ENCODE measurements at regions not wholly inside any gene's neighbourhood (a gene's known extent, or its start where the extent isn't known, plus 50 kb on each side); places are given as distances from the start of the nearest gene placed in this dataset.
A peak's percentile ranks its signal among the peaks of the same experiment; 100 is the strongest.

- H3K4me1 ChIP-seq: peaks cover 0 to 8% of the 10 kb centered on the region in 2 donors
- TF ChIP-seq CTCF (IDR thresholded peaks at IDR 0.05) (no peak), POLR2A (IDR thresholded peaks at IDR 0.05) (no peak)
- WGBS, 2 donors: 95% methylated on average over 6 of the region's 6 CpGs
- H3K9me3 ChIP-seq: no peaks in the 10 kb centered on the region
- intact Hi-C loops (cut with DNase I): no loop called here
- no peak overlapping the region for H3K27ac ChIP-seq
- H3K4me3 ChIP-seq (replicated peaks in 1 of 3): no peak overlapping the region
- no peaks in the 10 kb centered on the region for H3K27me3 ChIP-seq
- no peak for DNase-seq
- no peaks in the 10 kb centered on the region for H3K36me3 ChIP-seq
Measured at GRCh38 chr6:167696296-167696695, 130.4 kb upstream of the AFDN start.

GRCh38 chr6:167697316-167697715 is 129.4 kb upstream of the AFDN start:
- H3K36me3 ChIP-seq: no peaks in the 10 kb centered on the region
- H3K27ac ChIP-seq: no peak overlapping the region
- no peaks in the 10 kb centered on the region for H3K27me3 ChIP-seq
- TF ChIP-seq POLR2A (IDR thresholded peaks at IDR 0.05) (no peak), CTCF (IDR thresholded peaks at IDR 0.05) (no peak)
- peaks cover 0 to 8% of the 10 kb centered on the region in 2 donors for H3K4me1 ChIP-seq
- intact Hi-C loops (cut with DNase I): no loop called here
- H3K4me3 ChIP-seq (replicated peaks in 1 of 3): no peak overlapping the region
- WGBS, 2 donors: 75 to 81% methylated on average over 11 of the region's 11 CpGs
- no peak for DNase-seq
- H3K9me3 ChIP-seq: no peaks in the 10 kb centered on the region

GRCh38 chr6:167698540-167698939 is 128.2 kb upstream of the AFDN start:
- intact Hi-C loops (cut with DNase I): no loop called here
- WGBS, 2 donors: 88 to 91% methylated on average over 8 to 9 of the region's 12 CpGs
- DNase-seq: no peak

GRCh38 chr6:167699141-167699931 is 127.4 kb upstream of the AFDN start:
- intact Hi-C loops (cut with DNase I): no loop called here
- DNase-seq: peak; percentile 32 to 35
- Histone ChIP-seq H3K4me3 (replicated peaks in 1 of 3) (no peak overlapping the region), H3K9me3 (no peaks in the 10 kb centered on the region), H3K4me1 (peaks cover 0 to 8% of the 10 kb centered on the region in 2 donors), H3K27ac (peak overlapping the region; percentile 70 to 79 (median 74)), H3K36me3 (no peaks in the 10 kb centered on the region), H3K27me3 (no peaks in the 10 kb centered on the region)
- 46 to 53% methylated on average over 14 to 21 of the region's 21 CpGs for WGBS, 2 donors
- no peak for TF ChIP-seq POLR2A (IDR thresholded peaks at IDR 0.05)
- TF ChIP-seq CTCF (IDR thresholded peaks at IDR 0.05): no peak

More at GRCh38 chr6:167698540-167698939, 128.2 kb upstream of the AFDN start:
- H3K27me3 ChIP-seq: no peaks in the 10 kb centered on the region
- no peaks in the 10 kb centered on the region for H3K36me3 ChIP-seq
- H3K4me1 ChIP-seq: peaks cover 0 to 8% of the 10 kb centered on the region in 2 donors
- no peak overlapping the region for H3K4me3 ChIP-seq (replicated peaks in 1 of 3)
- TF ChIP-seq POLR2A (IDR thresholded peaks at IDR 0.05): no peak
- no peak for TF ChIP-seq CTCF (IDR thresholded peaks at IDR 0.05)
- H3K27ac ChIP-seq: no peak overlapping the region
- H3K9me3 ChIP-seq: no peaks in the 10 kb centered on the region

GRCh38 chr6:167700199-167700598 is 126.5 kb upstream of the AFDN start:
- DNase-seq: no peak
- no peaks in the 10 kb centered on the region for H3K36me3 ChIP-seq
- intact Hi-C loops (cut with DNase I): no loop called here

More at GRCh38 chr6:167700199-167700598, 126.5 kb upstream of the AFDN start:
- H3K9me3 ChIP-seq: no peaks in the 10 kb centered on the region
- TF ChIP-seq POLR2A (IDR thresholded peaks at IDR 0.05): no peak
- TF ChIP-seq CTCF (IDR thresholded peaks at IDR 0.05): no peak
- no peak overlapping the region for H3K4me3 ChIP-seq (replicated peaks in 1 of 3)
- 80 to 83% methylated on average over 8 of the region's 8 CpGs for WGBS, 2 donors
- no peaks in the 10 kb centered on the region for H3K27me3 ChIP-seq
- H3K27ac ChIP-seq: peak overlapping the region; percentile 70 to 79 (median 74)
- H3K4me1 ChIP-seq: peaks cover 0 to 8% of the 10 kb centered on the region in 2 donors

All from thyroid gland (tissue), 4 donors.